CD14-positive monocyte (primary cell): ENCODE measurements at regions not wholly inside any gene's neighbourhood (a gene's known extent, or its start where the extent isn't known, plus 50 kb on each side); places are given as distances from the start of the nearest gene placed in this dataset.

ENCODE experiments used
- DNase-seq, 3 donors: peaks; one replicate each; pipeline ENCODE4 v3.0.0-alpha.2; 2011 to 2022
- H2AFZ ChIP-seq: 2 replicates; pipeline ENCODE4 v1.6.0; 2012; ENCODE audit warnings: mild to moderate bottlenecking, low read depth, low read length, inconsistent platforms; ENCODE audit not compliant: insufficient read depth, poor library complexity, severe bottlenecking
- H3K27ac ChIP-seq, 2 donors: 1 replicate in 1 of 2; 2 replicates in 1 of 2; pipeline ENCODE4 v1.5.1; 2012 to 2013; ENCODE audit warnings: low read length in 2 of 2, control low read depth in 1 of 2, inconsistent platforms in 1 of 2, low read depth in 1 of 2, mild to moderate bottlenecking in 1 of 2
- H3K27me3 ChIP-seq, 2 donors: one replicate each; pipeline versions ENCODE4 v1.6.0 to v1.6.1; 2011 to 2013; ENCODE audit warnings: low read length in 2 of 2; ENCODE audit not compliant: control insufficient read depth in 2 of 2, insufficient read depth in 2 of 2
- H3K36me3 ChIP-seq, 2 donors: replicated peaks in 1 of 2; 1 replicate in 1 of 2; 2 replicates in 1 of 2; pipeline versions ENCODE4 v1.5.1 to v1.6.1; 2012 to 2013; ENCODE audit warnings: low read length in 2 of 2, control low read depth in 1 of 2, inconsistent platforms in 1 of 2, mild to moderate bottlenecking in 1 of 2; ENCODE audit not compliant: insufficient read depth in 2 of 2, control insufficient read depth in 1 of 2
- H3K4me1 ChIP-seq, 2 donors: 1 replicate in 1 of 2; 2 replicates in 1 of 2; pipeline versions ENCODE4 v1.5.1 to v1.6.1; 2012 to 2013; ENCODE audit warnings: low read length in 2 of 2, control low read depth in 1 of 2, inconsistent platforms in 1 of 2, mild to moderate bottlenecking in 1 of 2, moderate library complexity in 1 of 2; ENCODE audit not compliant: insufficient read depth in 2 of 2, control insufficient read depth in 1 of 2
- H3K4me2 ChIP-seq: replicated peaks from 2 replicates; pipeline ENCODE3; 2012; ENCODE audit warnings: low read length, moderate library complexity, mild to moderate bottlenecking; ENCODE audit not compliant: poor library complexity, severe bottlenecking; ENCODE audit errors: extremely low read depth
- H3K4me3 ChIP-seq, 3 experiments: fragments of 200-600 bp in 1 of 3; sonication (generic) in 1 of 3; replicated peaks in 1 of 3; 1 replicate in 2 of 3; 2 replicates in 1 of 3; pipeline ENCODE4 v1.5.1; 2011 to 2013; ENCODE audit warnings: low read length in 3 of 3, mild to moderate bottlenecking in 3 of 3, control low read depth in 2 of 3, low read depth in 2 of 3, inconsistent platforms in 1 of 3, moderate library complexity in 1 of 3
- H3K79me2 ChIP-seq: 2 replicates; pipeline ENCODE4 v1.6.0; 2012; ENCODE audit warnings: mild to moderate bottlenecking, control low read depth, inconsistent platforms, low read length, moderate library complexity; ENCODE audit not compliant: insufficient read depth
- H3K9ac ChIP-seq: 2 replicates; pipeline ENCODE4 v1.6.0; 2017; ENCODE audit warnings: low read length, mild to moderate bottlenecking; ENCODE audit not compliant: insufficient read depth, poor library complexity, severe bottlenecking
- H3K9me3 ChIP-seq, 2 donors: replicated peaks in 1 of 2; 1 replicate in 1 of 2; 2 replicates in 1 of 2; pipeline versions ENCODE4 v1.5.1 to v1.6.1; 2012 to 2013; ENCODE audit warnings: low read length in 2 of 2, control low read depth in 1 of 2; ENCODE audit not compliant: control insufficient read depth in 1 of 2, insufficient read depth in 1 of 2
- H4K20me1 ChIP-seq: 2 replicates; pipeline ENCODE4 v1.6.0; 2012; ENCODE audit warnings: mild to moderate bottlenecking, low read length, control low read depth, moderate library complexity; ENCODE audit not compliant: insufficient read depth
- H3K27ac Mint-ChIP-seq, 7 donors: one replicate each; pipeline ENCODE4 v1.8.0; 2020; ENCODE audit warnings: mild to moderate bottlenecking in 7 of 7, mixed read lengths in 7 of 7, moderate library complexity in 6 of 7, inconsistent platforms in 2 of 7
- H3K27me3 Mint-ChIP-seq, 3 donors: one replicate each; pipeline ENCODE4 v1.8.0; 2021 to 2022; ENCODE audit warnings: low read depth in 3 of 3, mild to moderate bottlenecking in 3 of 3, mixed read lengths in 3 of 3, moderate library complexity in 3 of 3, inconsistent platforms in 1 of 3
- H3K36me3 Mint-ChIP-seq, 2 donors: one replicate each; pipeline ENCODE4 v1.8.0; 2020; ENCODE audit warnings: mixed read lengths in 2 of 2, inconsistent platforms in 1 of 2, mild to moderate bottlenecking in 1 of 2
- H3K4me1 Mint-ChIP-seq: one replicate; pipeline ENCODE4 v1.8.0; 2020; ENCODE audit warnings: mild to moderate bottlenecking, mixed read lengths
- H3K4me3 Mint-ChIP-seq, 2 donors: one replicate each; pipeline ENCODE4 v1.8.0; 2020; ENCODE audit warnings: mild to moderate bottlenecking in 2 of 2, mixed read lengths in 2 of 2, moderate library complexity in 1 of 2
- H3K9me3 Mint-ChIP-seq, 7 donors: one replicate each; pipeline ENCODE4 v1.8.0; 2020 to 2022; ENCODE audit warnings: mixed read lengths in 7 of 7, mild to moderate bottlenecking in 6 of 7, moderate library complexity in 6 of 7, inconsistent platforms in 2 of 7
- WGBS: methylation state at CpG from one replicate; pipeline ENCODE4 v1.1.5; 2013; ENCODE audit warnings: missing lambda C conversion rate; ENCODE audit not compliant: insufficient coverage; 5-methylcytosine and 5-hydroxymethylcytosine counted together
- intact Hi-C, 2 donors: fragments of 100-400 bp; cut with micrococcal nuclease; formaldehyde crosslinking; loops; one replicate each; pipeline versions ENCODE4 v1.15.0 to v1.15.1; 2023
- TF ChIP-seq, protein P1 (sequence below): fragments of 200-600 bp; IDR thresholded peaks from one replicate; pipeline ENCODE4 v1.8.0; 2022; ENCODE audit warnings: antibody characterized with exemption, mild to moderate bottlenecking

DNA sequence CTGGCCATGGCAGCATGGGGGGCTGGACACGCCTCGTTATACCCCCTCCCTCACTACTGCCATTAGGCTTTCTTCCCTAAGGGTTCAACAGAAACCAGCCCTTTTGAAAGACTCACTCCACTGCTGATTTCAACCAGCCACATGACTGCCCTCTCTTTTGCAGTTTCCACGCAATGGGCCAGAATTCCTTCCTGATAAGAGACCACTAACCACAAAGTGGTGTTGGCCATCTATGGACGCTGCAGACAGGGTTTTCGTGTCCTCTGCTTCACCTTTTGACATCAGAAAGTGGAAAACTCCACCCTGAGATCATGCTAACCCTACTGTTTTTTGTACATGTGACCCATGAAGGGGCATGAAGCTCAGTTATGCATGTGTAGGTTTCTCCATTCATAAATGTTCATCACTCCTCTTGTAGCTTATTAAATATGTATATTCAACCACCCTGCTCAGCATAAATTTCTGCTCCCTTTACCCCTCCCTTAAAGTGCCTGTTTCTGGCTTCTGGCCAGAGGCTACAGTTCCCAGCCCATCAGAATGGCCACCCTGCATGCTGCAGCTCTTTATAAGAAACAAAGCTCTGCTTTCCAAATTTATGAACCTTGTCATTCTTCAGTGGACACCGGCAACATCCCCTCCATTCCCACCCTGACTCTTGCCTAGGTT lies 105.6 kb upstream of the KCNK12 start:
- no peaks in the 10 kb centered on the region for H3K36me3 ChIP-seq
- H3K36me3 Mint-ChIP-seq: no peaks in the 10 kb centered on the region
- no peak overlapping the region for H3K27ac ChIP-seq
- no peak overlapping the region for H3K27ac Mint-ChIP-seq
- H3K9ac ChIP-seq: no peak overlapping the region
- no peak overlapping the region for H3K4me2 ChIP-seq
- no peaks in the 10 kb centered on the region for H3K79me2 ChIP-seq
- H3K27me3 Mint-ChIP-seq: peaks cover 2 to 6% (median 4%) of the 10 kb centered on the region in 3 donors
- WGBS: 69% methylated on average over 5 of the region's 6 CpGs
- H3K4me1 ChIP-seq: no peaks in the 10 kb centered on the region
- H3K9me3 Mint-ChIP-seq: peaks cover 0 to 5% (median 0%) of the 10 kb centered on the region in 7 donors
- no peaks in the 10 kb centered on the region for H3K9me3 ChIP-seq
- intact Hi-C loops: no loop called here
- TF ChIP-seq, protein P1, sequence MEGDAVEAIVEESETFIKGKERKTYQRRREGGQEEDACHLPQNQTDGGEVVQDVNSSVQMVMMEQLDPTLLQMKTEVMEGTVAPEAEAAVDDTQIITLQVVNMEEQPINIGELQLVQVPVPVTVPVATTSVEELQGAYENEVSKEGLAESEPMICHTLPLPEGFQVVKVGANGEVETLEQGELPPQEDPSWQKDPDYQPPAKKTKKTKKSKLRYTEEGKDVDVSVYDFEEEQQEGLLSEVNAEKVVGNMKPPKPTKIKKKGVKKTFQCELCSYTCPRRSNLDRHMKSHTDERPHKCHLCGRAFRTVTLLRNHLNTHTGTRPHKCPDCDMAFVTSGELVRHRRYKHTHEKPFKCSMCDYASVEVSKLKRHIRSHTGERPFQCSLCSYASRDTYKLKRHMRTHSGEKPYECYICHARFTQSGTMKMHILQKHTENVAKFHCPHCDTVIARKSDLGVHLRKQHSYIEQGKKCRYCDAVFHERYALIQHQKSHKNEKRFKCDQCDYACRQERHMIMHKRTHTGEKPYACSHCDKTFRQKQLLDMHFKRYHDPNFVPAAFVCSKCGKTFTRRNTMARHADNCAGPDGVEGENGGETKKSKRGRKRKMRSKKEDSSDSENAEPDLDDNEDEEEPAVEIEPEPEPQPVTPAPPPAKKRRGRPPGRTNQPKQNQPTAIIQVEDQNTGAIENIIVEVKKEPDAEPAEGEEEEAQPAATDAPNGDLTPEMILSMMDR: no peak
- H3K4me3 Mint-ChIP-seq: no peak overlapping the region
- no peaks in the 10 kb centered on the region for H3K27me3 ChIP-seq
- H2AFZ ChIP-seq: no peak overlapping the region
- no peaks in the 10 kb centered on the region for H4K20me1 ChIP-seq
- no peak overlapping the region for H3K4me3 ChIP-seq
- DNase-seq: no peak
- no peaks in the 10 kb centered on the region for H3K4me1 Mint-ChIP-seq

GRCh38 chr2:47675196-47675825 lies 104.5 kb upstream of the KCNK12 start:
- Histone ChIP-seq H3K36me3 (no peaks in the 10 kb centered on the region), H3K79me2 (no peaks in the 10 kb centered on the region), H3K9ac (no peak overlapping the region), H3K4me2 (no peak overlapping the region), H3K9me3 (no peaks in the 10 kb centered on the region), H3K4me3 (no peak overlapping the region), H4K20me1 (no peaks in the 10 kb centered on the region), H3K27me3 (no peaks in the 10 kb centered on the region), H2AFZ (no peak overlapping the region), H3K4me1 (no peaks in the 10 kb centered on the region), H3K27ac (no peak overlapping the region)
- Mint-ChIP-seq H3K4me3 (no peak overlapping the region), H3K36me3 (no peaks in the 10 kb centered on the region), H3K9me3 (peaks cover 0 to 5% (median 0%) of the 10 kb centered on the region in 7 donors), H3K4me1 (no peaks in the 10 kb centered on the region), H3K27ac (no peak overlapping the region), H3K27me3 (peaks cover 2 to 6% (median 4%) of the 10 kb centered on the region in 3 donors)
- intact Hi-C loops: no loop called here
- no peak for DNase-seq
- 100% methylated on average over 1 of the region's 2 CpGs for WGBS
- TF ChIP-seq, protein P1: no peak
